ENCODE measurements at regions not wholly inside any gene's neighbourhood (a gene's known extent, or its start where the extent isn't known, plus 50 kb on each side); places are given as distances from the start of the nearest gene placed in this dataset.
A peak's percentile ranks its signal among the peaks of the same experiment; 100 is the strongest.
"Not testable (repeated sequence)": the region's sequence is repeated elsewhere in the genome, so short reads cannot be mapped to it uniquely, and the experiment has no call there.

DNA sequence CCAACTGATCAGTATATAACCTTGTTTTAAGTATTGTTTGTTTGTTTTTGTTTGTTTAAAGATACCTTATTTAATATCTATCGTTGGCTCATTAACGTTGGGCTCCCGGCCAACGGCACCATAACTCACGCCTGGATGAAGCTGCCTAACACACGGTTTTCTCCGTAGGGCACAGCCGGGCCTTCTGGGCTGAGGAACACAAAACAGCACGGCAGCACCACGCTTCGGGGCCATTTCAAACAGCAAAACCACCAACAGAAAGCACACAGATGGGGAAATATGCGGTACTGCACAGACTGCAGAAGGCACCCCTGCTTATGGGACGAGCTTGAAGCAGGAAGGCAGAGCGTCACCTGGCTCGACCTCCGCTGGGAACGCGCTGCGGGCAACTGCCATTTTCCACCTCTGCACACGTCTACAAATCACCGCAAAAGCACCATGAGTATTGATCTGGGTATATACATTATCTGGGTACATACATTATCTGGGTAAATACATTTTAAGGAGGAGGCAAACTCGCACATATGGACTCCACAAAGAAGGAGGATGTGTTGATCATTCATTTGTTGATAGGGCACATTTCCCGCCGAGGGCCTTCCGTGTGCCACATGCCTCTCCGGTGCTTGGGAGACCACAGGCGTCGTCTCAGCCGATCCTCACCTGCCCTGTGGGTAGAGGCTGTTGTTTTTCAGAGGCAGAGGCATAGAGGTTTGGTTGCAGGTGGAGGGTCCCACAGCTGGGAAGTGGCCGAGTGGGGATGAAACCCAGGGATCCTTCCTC is 123.7 kb upstream of the ATP2B2 start:
- Mint-ChIP-seq H3K9me3 (peaks cover 0 to 5% (median 0%) of the 10 kb centered on the region in 3 donors), H3K27ac (no peak overlapping the region), H3K4me1 (peaks cover 0 to 2% (median 0%) of the 10 kb centered on the region in 3 donors), H3K27me3 (peaks cover 9% of the 10 kb centered on the region), H3K36me3 (no peaks in the 10 kb centered on the region), H3K4me3 (no peak overlapping the region)

GRCh38 chr3:10629671-10630040 is 124.3 kb upstream of the ATP2B2 start:
- no peak overlapping the region for H3K4me3 Mint-ChIP-seq
- peaks cover 9% of the 10 kb centered on the region for H3K27me3 Mint-ChIP-seq
- no peaks in the 10 kb centered on the region for H3K36me3 Mint-ChIP-seq
- H3K4me1 Mint-ChIP-seq = peaks cover 0 to 2% (median 0%) of the 10 kb centered on the region in 3 donors
- peaks cover 0 to 5% (median 0%) of the 10 kb centered on the region in 3 donors for H3K9me3 Mint-ChIP-seq
- H3K27ac Mint-ChIP-seq = no peak overlapping the region

DNA sequence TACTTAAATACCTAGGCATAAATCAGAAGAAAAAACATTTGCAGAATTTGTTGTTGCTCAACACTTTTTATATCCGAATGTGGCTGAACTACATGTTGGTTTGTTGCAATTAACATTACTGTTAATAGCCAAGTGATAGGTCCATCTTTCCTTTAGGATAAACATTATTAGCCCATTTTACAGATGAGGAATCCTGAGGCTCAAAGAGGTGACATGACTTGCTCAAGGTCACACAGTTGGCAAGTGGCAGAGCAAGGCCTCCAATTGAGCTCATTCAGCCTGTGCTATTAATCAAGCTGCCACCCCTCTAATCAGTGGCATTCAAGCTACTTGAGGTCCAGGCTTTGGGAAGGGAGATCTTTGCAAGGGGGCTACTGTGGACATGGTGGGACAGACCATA is 125.8 kb upstream of the ATP2B2 start:
- H3K27me3 Mint-ChIP-seq = peaks cover 9% of the 10 kb centered on the region
- peaks cover 0 to 6% (median 0%) of the 10 kb centered on the region in 3 donors for H3K9me3 Mint-ChIP-seq
- no peaks in the 10 kb centered on the region for H3K36me3 Mint-ChIP-seq
- peaks cover 0 to 2% (median 0%) of the 10 kb centered on the region in 3 donors for H3K4me1 Mint-ChIP-seq
- no peak overlapping the region for H3K27ac Mint-ChIP-seq
- no peak overlapping the region for H3K4me3 Mint-ChIP-seq

DNA sequence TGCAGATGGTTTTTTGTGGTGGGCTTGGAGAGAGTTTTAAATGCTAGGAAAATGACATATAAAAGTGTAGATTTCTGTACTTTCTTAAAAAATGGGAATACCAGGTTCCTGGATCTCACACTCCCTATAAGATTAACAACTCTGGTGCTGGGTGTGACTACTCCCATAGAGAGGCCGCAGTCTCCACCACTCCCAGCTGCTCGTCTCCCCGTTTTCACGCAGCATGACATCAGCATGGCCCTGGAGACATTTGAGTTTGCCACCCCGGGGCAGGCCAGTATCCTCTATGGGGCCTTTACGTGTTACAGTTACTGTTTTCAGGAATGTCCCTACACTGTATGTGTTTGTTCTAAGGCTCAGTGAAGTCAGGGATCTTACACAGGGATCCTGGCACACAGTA is 126.7 kb upstream of the ATP2B2 start:
- H3K36me3 Mint-ChIP-seq = no peaks in the 10 kb centered on the region
- peaks cover 2 to 12% (median 2%) of the 10 kb centered on the region in 3 donors for H3K9me3 Mint-ChIP-seq
- H3K27ac Mint-ChIP-seq = no peak overlapping the region
- peaks cover 10% of the 10 kb centered on the region for H3K27me3 Mint-ChIP-seq
- H3K4me1 Mint-ChIP-seq = peaks cover 0 to 2% (median 0%) of the 10 kb centered on the region in 3 donors
- H3K4me3 Mint-ChIP-seq = no peak overlapping the region

DNA sequence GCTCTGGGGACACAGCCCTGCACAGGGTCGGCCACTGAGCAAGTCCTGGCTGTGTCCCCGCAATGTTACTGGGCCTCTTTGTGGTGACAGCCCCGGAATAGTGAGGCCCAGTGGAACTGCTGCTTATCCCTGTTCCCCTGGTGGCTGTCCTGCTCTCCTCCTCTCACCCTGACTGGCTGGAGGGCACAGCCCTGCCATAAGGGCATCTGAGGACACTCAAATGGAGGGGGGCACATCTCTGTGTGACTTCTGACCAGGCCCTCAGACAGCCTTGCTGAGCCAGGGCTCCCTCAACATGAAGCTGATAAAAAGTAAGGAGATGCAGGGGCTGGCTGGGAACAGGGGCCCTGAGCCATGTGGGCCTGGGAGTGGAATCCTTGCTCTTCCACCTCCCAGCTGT is 127.4 kb upstream of the ATP2B2 start:
- Mint-ChIP-seq H3K4me1 (peaks cover 0 to 2% (median 0%) of the 10 kb centered on the region in 3 donors), H3K36me3 (peaks cover 2% of the 10 kb centered on the region), H3K27ac (no peak overlapping the region), H3K9me3 (peaks cover 6 to 18% (median 8%) of the 10 kb centered on the region in 3 donors), H3K4me3 (no peak overlapping the region), H3K27me3 (peaks cover 14% of the 10 kb centered on the region)

DNA sequence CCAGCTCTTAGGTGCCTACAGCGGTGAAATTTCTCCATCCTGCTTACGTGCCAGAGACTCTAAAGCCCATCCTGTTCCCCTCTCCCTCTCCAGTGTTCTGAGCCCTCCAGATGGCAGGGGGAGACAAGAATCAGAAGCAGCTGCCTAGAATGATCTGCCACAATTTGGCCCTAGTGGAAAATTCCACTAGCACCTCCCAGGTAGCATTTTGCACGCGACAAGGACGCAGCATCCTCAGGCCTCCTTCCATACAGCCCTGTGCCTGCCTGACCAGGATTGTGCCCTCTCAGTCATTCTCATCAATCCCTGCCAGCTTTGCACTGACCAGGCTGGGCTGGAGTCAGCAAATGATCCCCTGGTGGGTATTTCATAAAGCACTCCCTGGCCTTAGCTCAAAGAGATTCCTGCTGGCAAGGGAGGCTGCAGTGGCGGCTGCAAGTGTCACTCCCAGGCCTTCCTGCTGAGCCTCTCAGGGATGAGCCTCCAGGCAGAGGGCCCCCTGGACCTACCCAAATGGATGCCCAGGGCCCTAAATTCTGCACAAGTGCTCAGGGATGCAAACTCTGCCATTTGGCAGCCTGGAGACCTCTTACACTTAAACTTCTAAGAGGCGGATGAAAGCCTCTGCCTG is 130.2 kb upstream of the ATP2B2 start:
- peaks cover 6 to 32% (median 18%) of the 10 kb centered on the region in 3 donors for H3K9me3 Mint-ChIP-seq
- H3K4me3 Mint-ChIP-seq = peak overlapping the region in 1 of 4 donors; percentile 17
- no peaks in the 10 kb centered on the region for H3K4me1 Mint-ChIP-seq
- no peak overlapping the region for H3K27ac Mint-ChIP-seq
- peaks cover 21% of the 10 kb centered on the region for H3K27me3 Mint-ChIP-seq
- peaks cover 2% of the 10 kb centered on the region for H3K36me3 Mint-ChIP-seq

DNA sequence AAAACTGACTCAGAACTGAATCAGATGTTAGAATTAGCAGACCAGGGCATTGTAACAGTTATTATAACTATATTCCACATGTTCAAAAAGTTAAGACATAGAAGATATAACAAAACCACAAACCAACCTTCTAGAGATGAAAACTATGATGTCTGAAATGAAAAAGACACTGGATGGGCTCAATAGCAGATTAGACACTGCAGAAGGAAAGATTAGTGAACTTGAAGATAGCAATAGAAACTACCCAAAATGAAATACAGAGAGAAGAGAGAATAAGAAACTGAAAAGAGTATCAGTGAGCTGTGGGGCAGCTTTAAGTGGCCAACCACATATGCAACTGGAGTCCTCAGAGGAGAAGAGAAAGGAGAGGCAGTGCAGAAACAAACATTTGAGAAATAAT is 132.0 kb upstream of the ATP2B2 start:
- Mint-ChIP-seq H3K4me1 (no peaks in the 10 kb centered on the region), H3K27me3 (peaks cover 24% of the 10 kb centered on the region), H3K27ac (no peak overlapping the region), H3K9me3 (peaks cover 6 to 34% (median 18%) of the 10 kb centered on the region in 3 donors), H3K36me3 (peaks cover 2% of the 10 kb centered on the region), H3K4me3 (peak overlapping the region in 1 of 4 donors; percentile 43)

- Mint-ChIP-seq H3K4me3 (no peak overlapping the region), H3K36me3 (peaks cover 2% of the 10 kb centered on the region), H3K4me1 (peaks cover 0 to 5% (median 0%) of the 10 kb centered on the region in 3 donors), H3K27me3 (peaks cover 25% of the 10 kb centered on the region), H3K9me3 (peaks cover 6 to 30% (median 18%) of the 10 kb centered on the region in 3 donors), H3K27ac (no peak overlapping the region)
Observed at GRCh38 chr3:10638466-10638865, 133.1 kb upstream of the ATP2B2 start.

GRCh38 chr3:10641760-10642159 is 136.4 kb upstream of the ATP2B2 start:
- peaks cover 7 to 24% (median 18%) of the 10 kb centered on the region in 3 donors for H3K9me3 Mint-ChIP-seq
- peaks cover 2% of the 10 kb centered on the region for H3K36me3 Mint-ChIP-seq
- H3K4me1 Mint-ChIP-seq = peaks cover 0 to 5% (median 0%) of the 10 kb centered on the region in 3 donors
- H3K27ac Mint-ChIP-seq = no peak overlapping the region
- no peak overlapping the region for H3K4me3 Mint-ChIP-seq
- peaks cover 24% of the 10 kb centered on the region for H3K27me3 Mint-ChIP-seq

GRCh38 chr3:10644189-10644588 is 138.8 kb upstream of the ATP2B2 start:
- no peak overlapping the region for H3K27ac Mint-ChIP-seq
- H3K9me3 Mint-ChIP-seq = peaks cover under 1 to 4% (median 1%) of the 10 kb centered on the region in 3 donors
- H3K27me3 Mint-ChIP-seq = peaks cover 18% of the 10 kb centered on the region
- H3K4me3 Mint-ChIP-seq = no peak overlapping the region
- H3K4me1 Mint-ChIP-seq = peaks cover 0 to 5% (median 0%) of the 10 kb centered on the region in 3 donors
- H3K36me3 Mint-ChIP-seq = no peaks in the 10 kb centered on the region

DNA sequence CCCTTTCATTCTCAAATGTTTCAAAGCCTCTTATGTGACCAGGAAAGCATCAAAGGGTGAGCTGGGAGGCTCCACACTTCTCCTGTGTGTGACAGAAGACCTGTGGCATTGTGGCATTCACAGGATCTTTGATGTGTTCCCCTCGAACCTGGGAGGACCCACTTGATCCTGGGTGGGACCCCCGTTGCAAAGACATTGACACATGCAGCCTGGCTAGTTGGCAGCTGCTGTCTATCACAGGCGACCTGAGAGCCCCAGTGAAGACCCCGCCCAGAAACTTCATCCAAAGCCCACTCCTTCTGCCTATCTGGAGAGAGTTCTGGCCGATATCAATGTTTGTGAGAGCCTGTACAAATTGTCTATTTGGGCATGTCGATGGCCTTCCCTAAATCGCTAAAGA is 140.4 kb upstream of the ATP2B2 start:
- Mint-ChIP-seq H3K4me3 (no peak overlapping the region), H3K4me1 (peaks cover 0 to 5% (median 0%) of the 10 kb centered on the region in 3 donors), H3K9me3 (peaks cover 0 to 2% (median 1%) of the 10 kb centered on the region in 3 donors), H3K27me3 (peaks cover 7% of the 10 kb centered on the region), H3K36me3 (no peaks in the 10 kb centered on the region), H3K27ac (no peak overlapping the region)

GRCh38 chr3:10646531-10647335 is 141.3 kb upstream of the ATP2B2 start:
- Mint-ChIP-seq H3K27ac (no peak overlapping the region), H3K4me1 (peaks cover 0 to 5% (median 0%) of the 10 kb centered on the region in 3 donors), H3K9me3 (peaks cover 0 to 1% (median 0%) of the 10 kb centered on the region in 3 donors), H3K27me3 (peaks cover 6% of the 10 kb centered on the region), H3K4me3 (no peak overlapping the region), H3K36me3 (no peaks in the 10 kb centered on the region)

- Mint-ChIP-seq H3K36me3 (no peaks in the 10 kb centered on the region), H3K27ac (no peak overlapping the region), H3K4me1 (peaks cover 0 to 5% (median 0%) of the 10 kb centered on the region in 3 donors), H3K9me3 (peaks cover 0 to 1% (median 0%) of the 10 kb centered on the region in 3 donors), H3K27me3 (peaks cover 5% of the 10 kb centered on the region), H3K4me3 (no peak overlapping the region)
Observed at GRCh38 chr3:10647376-10647775, 142.0 kb upstream of the ATP2B2 start.

- Mint-ChIP-seq H3K27ac (no peak overlapping the region), H3K36me3 (no peaks in the 10 kb centered on the region), H3K9me3 (peaks cover 0 to 3% (median 1%) of the 10 kb centered on the region in 3 donors), H3K4me1 (peaks cover 0 to 2% (median 0%) of the 10 kb centered on the region in 3 donors), H3K4me3 (no peak overlapping the region), H3K27me3 (peaks cover 7% of the 10 kb centered on the region)
Observed at GRCh38 chr3:10648181-10648580, 142.8 kb upstream of the ATP2B2 start.

- H3K4me3 Mint-ChIP-seq, H3K27ac Mint-ChIP-seq, H3K27me3 Mint-ChIP-seq, H3K4me1 Mint-ChIP-seq, H3K9me3 Mint-ChIP-seq, H3K36me3 Mint-ChIP-seq: not testable (repeated sequence)
Observed at GRCh38 chr3:10649463-10649862, 144.1 kb upstream of the ATP2B2 start.

Data from IgD-negative memory B cell (primary cell).